Stimulated activated effector memory CD8-positive, alpha-beta T cell treated with anti-CD3 and anti-CD28 coated beads, Interleukin-12 subunit alpha, Interleukin-12 subunit beta, amount 100 ng/mL, for 72 hours (primary cell): ENCODE measurements at regions not wholly inside any gene's neighbourhood (a gene's known extent, or its start where the extent isn't known, plus 50 kb on each side); places are given as distances from the start of the nearest gene placed in this dataset.

Source experiments
- ATAC-seq: fragments of 150-1000 bp; cut with Tn5 transposase; 2 replicates; pipeline ENCODE4 v1.10.0; 2021
- DNase-seq, 2 donors: peaks; one replicate each; pipeline ENCODE4 v3.0.0; 2021 to 2022; ENCODE audit warnings: low spot score in 2 of 2
- H3K27ac Mint-ChIP-seq: one replicate; pipeline ENCODE4 v1.8.0; 2022; ENCODE audit warnings: mild to moderate bottlenecking, mixed read lengths
- H3K36me3 Mint-ChIP-seq: one replicate; pipeline ENCODE4 v1.8.0; 2022; ENCODE audit warnings: mild to moderate bottlenecking, mixed read lengths
- H3K4me1 Mint-ChIP-seq: one replicate; pipeline ENCODE4 v1.8.0; 2022; ENCODE audit warnings: mixed read lengths
- H3K4me3 Mint-ChIP-seq: one replicate; pipeline ENCODE4 v1.8.0; 2022; ENCODE audit warnings: mild to moderate bottlenecking, mixed read lengths
- H3K9me3 Mint-ChIP-seq: one replicate; pipeline ENCODE4 v1.8.0; 2022; ENCODE audit warnings: mixed read lengths

- H3K4me1 Mint-ChIP-seq = peaks cover 62% of the 10 kb centered on the region
- no peak overlapping the region for H3K27ac Mint-ChIP-seq
- no peak for ATAC-seq
These were observed 348.5 kb downstream of the FOXO1 start for GRCh38 chr13:40317980-40318327.

DNA sequence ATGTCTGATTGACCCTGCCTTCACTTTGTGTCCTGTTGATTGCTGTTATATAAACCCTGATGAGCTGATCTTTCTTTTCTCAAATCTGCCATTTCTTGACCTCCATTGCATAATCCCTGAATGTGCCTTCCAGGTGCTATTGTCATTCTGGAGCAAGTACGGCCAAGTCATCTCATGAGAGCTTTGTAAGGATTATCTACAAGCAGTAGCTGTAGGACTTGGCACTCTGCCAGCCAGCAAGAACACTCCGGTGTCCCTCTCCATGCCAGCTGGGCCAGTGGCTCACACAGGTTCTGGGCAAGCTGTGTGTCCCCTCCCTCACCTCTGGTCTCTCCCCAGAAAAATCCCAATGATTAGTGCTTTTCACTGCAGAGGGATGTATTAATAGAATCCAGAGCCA, 348.1 kb downstream of the FOXO1 start:
- H3K27ac Mint-ChIP-seq = peak overlapping the region; percentile 4
- ATAC-seq (no peak), DNase-seq (no peak)
- H3K4me1 Mint-ChIP-seq = peaks cover 62% of the 10 kb centered on the region
- no peaks in the 10 kb centered on the region for H3K9me3 Mint-ChIP-seq
- H3K36me3 Mint-ChIP-seq = no peaks in the 10 kb centered on the region
- H3K4me3 Mint-ChIP-seq = no peak overlapping the region

More at GRCh38 chr13:40317980-40318327, 348.5 kb downstream of the FOXO1 start:
- no peak overlapping the region for H3K4me3 Mint-ChIP-seq
- no peaks in the 10 kb centered on the region for H3K9me3 Mint-ChIP-seq
- H3K36me3 Mint-ChIP-seq = no peaks in the 10 kb centered on the region
- no peak for DNase-seq

GRCh38 chr13:40319699-40320579, 346.5 kb downstream of the FOXO1 start:
- H3K4me3 Mint-ChIP-seq = no peak overlapping the region
- H3K4me1 Mint-ChIP-seq = peaks cover 47% of the 10 kb centered on the region
- H3K27ac Mint-ChIP-seq = no peak overlapping the region
- no peaks in the 10 kb centered on the region for H3K36me3 Mint-ChIP-seq
- ATAC-seq = peak; percentile 70
- H3K9me3 Mint-ChIP-seq = peaks cover 5% of the 10 kb centered on the region
- DNase-seq = no peak

GRCh38 chr13:40328091-40328490, 338.4 kb downstream of the FOXO1 start:
- Mint-ChIP-seq H3K36me3 (no peaks in the 10 kb centered on the region), H3K4me3 (no peak overlapping the region), H3K9me3 (peaks cover 5% of the 10 kb centered on the region), H3K4me1 (peaks cover 7% of the 10 kb centered on the region), H3K27ac (no peak overlapping the region)
- DNase-seq (no peak), ATAC-seq (no peak)

DNA sequence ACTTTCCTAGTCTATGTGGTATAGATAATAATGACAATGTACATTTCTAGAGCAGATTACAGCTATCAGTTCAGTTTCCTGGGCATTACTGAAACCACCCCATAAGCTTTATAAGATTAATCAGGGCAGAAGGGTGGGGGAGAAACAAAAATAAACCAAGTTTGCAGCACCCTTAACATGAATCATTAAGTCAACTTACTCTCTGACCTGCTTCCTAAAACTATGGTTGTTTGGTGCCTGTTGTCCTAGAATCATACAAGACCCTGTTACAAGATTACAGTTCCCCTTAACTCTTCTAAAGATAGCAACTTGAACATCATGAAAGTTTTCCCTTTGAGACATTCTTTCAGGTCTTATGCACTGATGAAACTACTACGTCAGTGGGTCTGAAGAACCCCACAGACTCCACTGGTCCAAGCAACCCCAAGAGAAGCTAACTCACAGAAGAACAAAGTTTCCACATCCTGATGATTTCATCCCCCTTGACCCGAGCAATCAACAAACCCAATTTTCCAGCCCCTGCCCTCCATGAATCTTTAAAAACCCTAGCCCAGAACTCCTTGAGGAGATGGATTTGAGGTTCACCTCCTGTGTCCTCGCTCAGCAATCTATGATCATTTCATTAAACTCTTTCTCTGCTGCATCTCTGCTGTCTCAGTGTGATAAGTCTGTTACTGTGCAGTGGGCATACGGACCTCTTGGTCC, 336.5 kb downstream of the FOXO1 start:
- Mint-ChIP-seq H3K4me3 (no peak overlapping the region), H3K9me3 (no peaks in the 10 kb centered on the region), H3K27ac (no peak overlapping the region), H3K4me1 (peaks cover 13% of the 10 kb centered on the region), H3K36me3 (no peaks in the 10 kb centered on the region)
- ATAC-seq = no peak
- no peak for DNase-seq

DNA sequence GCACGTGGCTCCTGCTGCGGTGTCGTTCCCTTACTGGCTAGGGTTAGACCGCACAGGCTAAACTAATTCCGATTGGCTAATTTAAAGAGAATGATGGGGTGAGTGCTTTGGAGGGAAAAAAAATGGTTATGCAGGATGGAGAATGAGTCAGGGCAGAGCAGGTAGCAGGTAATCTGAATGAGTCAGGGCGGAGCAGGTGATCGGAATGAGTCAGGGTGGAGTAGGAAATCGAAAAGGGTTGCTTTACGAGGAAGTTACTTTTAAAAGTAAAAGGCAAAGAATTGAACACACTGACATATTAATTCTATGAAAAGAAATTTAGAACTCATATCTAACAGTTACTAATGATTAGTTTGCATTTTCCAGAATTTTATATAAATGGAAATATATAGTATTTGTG, 335.5 kb downstream of the FOXO1 start:
- no peak overlapping the region for H3K4me3 Mint-ChIP-seq

DNA sequence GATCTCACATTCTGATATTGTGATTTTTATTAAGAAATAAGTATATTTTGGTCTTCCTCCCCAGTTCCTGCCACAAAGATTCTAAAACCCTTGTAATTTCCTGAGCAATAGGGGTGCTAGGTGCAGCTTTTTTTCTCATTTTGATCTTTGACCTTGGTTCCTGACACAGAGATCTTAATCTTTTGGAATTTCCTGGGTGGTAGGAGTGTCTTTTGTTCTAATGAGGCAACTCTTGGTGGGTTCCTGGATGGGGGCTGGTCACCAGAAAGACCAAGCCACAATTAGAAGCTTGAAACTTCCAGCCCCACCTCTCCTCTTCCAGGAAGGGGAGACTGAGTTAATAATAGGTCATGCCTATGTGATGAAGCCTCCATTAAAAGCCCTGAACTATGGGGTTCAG, 334.6 kb downstream of the FOXO1 start:
- no peak overlapping the region for H3K4me3 Mint-ChIP-seq
- no peaks in the 10 kb centered on the region for H3K36me3 Mint-ChIP-seq
- H3K4me1 Mint-ChIP-seq = peaks cover 6% of the 10 kb centered on the region
- no peak overlapping the region for H3K27ac Mint-ChIP-seq
- DNase-seq = no peak
- H3K9me3 Mint-ChIP-seq = no peaks in the 10 kb centered on the region
- ATAC-seq = no peak

More for the DNA sequence above, 335.5 kb downstream of the FOXO1 start:
- no peak for DNase-seq
- Mint-ChIP-seq H3K27ac (no peak overlapping the region), H3K36me3 (no peaks in the 10 kb centered on the region), H3K9me3 (no peaks in the 10 kb centered on the region), H3K4me1 (peaks cover 6% of the 10 kb centered on the region)
- no peak for ATAC-seq

DNA sequence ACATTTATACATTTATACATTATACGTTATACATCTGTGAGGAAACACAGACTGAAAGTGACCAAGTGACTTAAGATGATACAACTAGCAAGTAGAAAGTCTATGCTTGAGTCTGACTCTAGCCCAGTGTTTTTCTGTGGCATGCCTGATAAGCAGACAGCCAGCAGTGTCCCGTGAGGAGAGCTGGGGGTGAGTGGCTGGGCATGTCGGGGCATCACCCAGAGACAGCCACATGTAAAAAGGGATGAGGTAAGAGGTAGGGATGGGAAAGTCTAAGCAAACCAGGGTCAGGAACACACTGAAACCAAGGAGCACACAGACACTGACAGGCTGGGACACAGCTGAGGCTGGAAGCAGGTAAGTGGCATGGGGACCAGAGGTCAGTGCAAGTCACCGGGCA, 333.2 kb downstream of the FOXO1 start:
- peaks cover 6% of the 10 kb centered on the region for H3K4me1 Mint-ChIP-seq
- no peaks in the 10 kb centered on the region for H3K36me3 Mint-ChIP-seq
- ATAC-seq (no peak), DNase-seq (no peak)
- H3K27ac Mint-ChIP-seq = no peak overlapping the region
- H3K9me3 Mint-ChIP-seq = no peaks in the 10 kb centered on the region
- H3K4me3 Mint-ChIP-seq = no peak overlapping the region

DNA sequence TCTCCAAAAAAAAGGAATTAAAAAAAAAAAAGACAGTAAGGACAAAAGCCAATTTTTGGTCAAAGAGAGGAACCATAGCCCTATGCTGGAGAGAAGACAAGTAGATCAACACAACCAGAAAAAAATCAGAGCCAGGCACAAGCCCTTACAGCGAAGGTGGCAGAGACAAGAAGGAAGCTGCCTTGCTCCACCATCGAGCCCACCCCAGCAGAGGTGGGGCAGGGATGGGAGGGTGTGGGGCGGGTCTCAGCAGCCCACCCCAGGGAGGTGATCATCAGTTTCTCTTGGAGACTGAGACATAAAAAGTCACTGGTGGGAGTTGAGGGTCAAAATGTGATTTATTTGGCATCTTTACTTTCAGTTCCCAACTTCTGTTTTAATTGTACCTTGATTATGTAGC, 332.4 kb downstream of the FOXO1 start:
- H3K4me1 Mint-ChIP-seq = peaks cover 6% of the 10 kb centered on the region
- H3K27ac Mint-ChIP-seq = no peak overlapping the region
- no peak for ATAC-seq
- DNase-seq = no peak
- no peaks in the 10 kb centered on the region for H3K36me3 Mint-ChIP-seq
- no peak overlapping the region for H3K4me3 Mint-ChIP-seq
- H3K9me3 Mint-ChIP-seq = no peaks in the 10 kb centered on the region

DNA sequence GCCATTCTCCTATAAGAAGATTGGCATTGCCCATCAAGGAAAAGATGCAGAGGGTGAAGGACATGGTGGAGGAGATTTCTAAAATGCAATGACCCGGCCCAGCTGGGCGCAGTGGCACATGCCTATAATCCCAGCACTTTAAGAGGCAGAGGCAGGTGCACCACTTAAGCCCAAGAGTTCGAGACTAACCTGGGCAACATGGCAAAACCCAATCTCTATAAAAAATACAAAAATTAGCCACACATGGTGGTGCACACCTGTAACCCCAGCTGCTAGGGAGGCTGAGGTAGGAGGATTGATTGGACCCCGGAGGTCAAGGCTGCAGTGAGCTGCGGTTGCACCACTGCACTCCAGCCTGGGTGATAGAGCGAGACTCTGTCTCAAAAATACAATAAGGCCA, 331.8 kb downstream of the FOXO1 start:
- DNase-seq = no peak
- ATAC-seq = no peak
- Mint-ChIP-seq H3K9me3 (no peaks in the 10 kb centered on the region), H3K4me1 (peaks cover 6% of the 10 kb centered on the region), H3K4me3 (no peak overlapping the region), H3K27ac (no peak overlapping the region), H3K36me3 (no peaks in the 10 kb centered on the region)

DNA sequence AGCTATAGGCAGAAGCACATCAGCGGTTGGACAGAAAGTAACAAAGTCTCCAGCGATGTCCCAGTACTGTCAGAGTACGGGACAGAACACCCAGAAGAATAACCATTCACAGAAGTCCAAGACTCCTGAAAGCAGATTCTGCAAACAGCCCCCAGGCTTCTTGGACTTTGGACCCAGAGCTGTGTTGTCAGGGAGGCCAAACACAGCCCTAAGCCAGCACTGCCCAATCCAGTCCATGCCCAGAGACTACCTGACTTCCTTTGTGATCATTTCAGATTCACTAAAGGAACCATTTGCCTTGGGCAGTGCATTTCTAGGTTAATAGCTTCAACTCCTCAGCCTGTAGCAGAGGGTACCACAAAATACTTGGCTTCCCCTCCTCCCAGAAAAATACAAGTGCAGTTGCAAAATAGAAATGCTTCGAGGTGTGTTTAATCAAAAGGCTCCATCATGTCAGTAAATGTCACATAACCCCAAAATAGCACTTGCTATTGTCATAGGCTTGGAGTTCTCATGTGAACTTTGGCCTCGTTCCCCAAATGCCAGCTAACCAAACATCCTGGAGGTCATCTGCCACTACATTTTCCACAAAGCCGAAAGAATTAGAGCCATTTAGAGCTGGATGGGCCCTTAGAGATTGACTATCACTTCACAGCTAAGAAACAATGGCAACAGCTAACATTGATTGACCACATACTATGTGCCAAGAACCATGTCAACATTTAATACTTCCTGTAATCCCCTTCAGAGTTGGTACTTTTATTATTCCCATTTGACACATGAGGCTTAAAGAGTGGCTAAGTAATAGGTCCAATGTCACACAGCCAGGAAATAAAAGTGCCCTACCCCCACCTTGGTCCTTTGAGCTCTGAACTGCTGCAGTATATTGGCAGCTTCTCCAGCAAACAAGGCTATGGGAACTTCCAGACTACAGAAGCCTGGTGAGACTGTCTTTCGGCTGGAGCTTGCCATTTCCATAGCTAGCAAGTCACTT, 329.9 kb downstream of the FOXO1 start:
- Mint-ChIP-seq H3K4me3 (no peak overlapping the region), H3K9me3 (no peaks in the 10 kb centered on the region), H3K4me1 (peaks cover 6% of the 10 kb centered on the region), H3K36me3 (no peaks in the 10 kb centered on the region), H3K27ac (no peak overlapping the region)
- DNase-seq = no peak
- no peak for ATAC-seq

DNA sequence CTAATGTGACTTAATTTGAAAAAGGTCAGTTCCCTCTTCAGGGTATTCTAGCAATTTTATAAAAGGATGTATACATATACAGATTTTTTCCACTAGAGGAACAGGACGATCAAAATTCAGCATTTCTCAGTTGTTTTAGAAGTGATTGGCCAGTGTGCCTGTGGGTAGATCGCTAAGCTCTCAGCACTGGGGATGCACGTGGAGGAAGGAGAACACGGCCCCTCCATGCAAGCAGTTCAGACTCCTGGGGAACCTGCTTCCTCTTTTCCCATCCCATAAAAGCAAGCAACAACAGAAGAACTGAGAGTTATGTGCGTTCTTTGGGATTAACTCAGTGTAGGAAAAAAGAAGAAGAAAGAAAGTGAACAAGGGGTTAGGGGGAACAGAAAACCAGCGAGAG, 328.8 kb downstream of the FOXO1 start:
- H3K9me3 Mint-ChIP-seq = no peaks in the 10 kb centered on the region
- ATAC-seq (no peak), DNase-seq (no peak)
- no peak overlapping the region for H3K27ac Mint-ChIP-seq
- H3K4me1 Mint-ChIP-seq = peaks cover 6% of the 10 kb centered on the region
- H3K36me3 Mint-ChIP-seq = no peaks in the 10 kb centered on the region
- H3K4me3 Mint-ChIP-seq = no peak overlapping the region

DNA sequence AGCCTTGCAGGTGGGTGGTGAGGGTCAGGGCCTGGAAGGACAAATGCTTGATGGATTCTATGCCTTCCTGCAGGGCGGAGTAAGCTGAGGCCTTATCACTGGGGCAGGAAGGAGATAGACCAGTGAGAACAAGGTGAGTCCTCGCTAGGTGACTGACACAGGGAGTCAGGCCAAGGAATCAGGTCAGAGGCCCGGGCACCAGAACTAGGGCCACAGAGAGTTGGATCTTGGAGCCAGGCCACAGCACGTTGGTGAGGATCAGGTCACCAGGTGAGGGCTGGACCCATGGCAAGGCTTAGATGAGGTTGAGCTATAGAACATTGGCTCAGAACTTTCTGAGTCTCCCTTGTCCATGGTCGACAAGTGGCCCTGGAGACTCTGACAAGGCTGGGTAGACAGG, 328.2 kb downstream of the FOXO1 start:
- DNase-seq (no peak), ATAC-seq (no peak)
- Mint-ChIP-seq H3K36me3 (no peaks in the 10 kb centered on the region), H3K4me1 (peaks cover 5% of the 10 kb centered on the region), H3K27ac (no peak overlapping the region), H3K9me3 (no peaks in the 10 kb centered on the region), H3K4me3 (no peak overlapping the region)

GRCh38 chr13:40340368-40341095, 325.9 kb downstream of the FOXO1 start:
- Mint-ChIP-seq H3K9me3 (no peaks in the 10 kb centered on the region), H3K4me3 (no peak overlapping the region), H3K4me1 (no peaks in the 10 kb centered on the region), H3K27ac (no peak overlapping the region), H3K36me3 (no peaks in the 10 kb centered on the region)
- DNase-seq = no peak
- no peak for ATAC-seq

GRCh38 chr13:40341096-40341471, 325.4 kb downstream of the FOXO1 start:
- no peaks in the 10 kb centered on the region for H3K4me1 Mint-ChIP-seq
- no peak overlapping the region for H3K4me3 Mint-ChIP-seq
- H3K36me3 Mint-ChIP-seq = no peaks in the 10 kb centered on the region
- ATAC-seq (no peak), DNase-seq (no peak)
- no peaks in the 10 kb centered on the region for H3K9me3 Mint-ChIP-seq
- H3K27ac Mint-ChIP-seq = no peak overlapping the region
